ENCODE measurements at regions not wholly inside any gene's neighbourhood (a gene's known extent, or its start where the extent isn't known, plus 50 kb on each side); places are given as distances from the start of the nearest gene placed in this dataset.

GRCh38 chr6:84414531-84414930 lies 187.1 kb upstream of the CEP162 start:
- no peak overlapping the region for H3K4me3 Mint-ChIP-seq (ENCODE audit: unreplicated experiment)
- TF ChIP-seq, protein P1, sequence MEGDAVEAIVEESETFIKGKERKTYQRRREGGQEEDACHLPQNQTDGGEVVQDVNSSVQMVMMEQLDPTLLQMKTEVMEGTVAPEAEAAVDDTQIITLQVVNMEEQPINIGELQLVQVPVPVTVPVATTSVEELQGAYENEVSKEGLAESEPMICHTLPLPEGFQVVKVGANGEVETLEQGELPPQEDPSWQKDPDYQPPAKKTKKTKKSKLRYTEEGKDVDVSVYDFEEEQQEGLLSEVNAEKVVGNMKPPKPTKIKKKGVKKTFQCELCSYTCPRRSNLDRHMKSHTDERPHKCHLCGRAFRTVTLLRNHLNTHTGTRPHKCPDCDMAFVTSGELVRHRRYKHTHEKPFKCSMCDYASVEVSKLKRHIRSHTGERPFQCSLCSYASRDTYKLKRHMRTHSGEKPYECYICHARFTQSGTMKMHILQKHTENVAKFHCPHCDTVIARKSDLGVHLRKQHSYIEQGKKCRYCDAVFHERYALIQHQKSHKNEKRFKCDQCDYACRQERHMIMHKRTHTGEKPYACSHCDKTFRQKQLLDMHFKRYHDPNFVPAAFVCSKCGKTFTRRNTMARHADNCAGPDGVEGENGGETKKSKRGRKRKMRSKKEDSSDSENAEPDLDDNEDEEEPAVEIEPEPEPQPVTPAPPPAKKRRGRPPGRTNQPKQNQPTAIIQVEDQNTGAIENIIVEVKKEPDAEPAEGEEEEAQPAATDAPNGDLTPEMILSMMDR (IDR thresholded peaks at IDR 0.05), result no peak
- H3K36me3 Mint-ChIP-seq (ENCODE audit: unreplicated experiment), result no peaks in the 10 kb centered on the region
- no peaks in the 10 kb centered on the region for H3K4me1 Mint-ChIP-seq (ENCODE audit: unreplicated experiment)
- peaks cover 34% of the 10 kb centered on the region for H3K27me3 Mint-ChIP-seq (ENCODE audit: unreplicated experiment)
- no peak overlapping the region for H3K27ac Mint-ChIP-seq (ENCODE audit: unreplicated experiment)
- no peaks in the 10 kb centered on the region for H3K9me3 Mint-ChIP-seq (ENCODE audit: unreplicated experiment)
- no peak for DNase-seq (ENCODE audit: extremely low spot score, unreplicated experiment)

GRCh38 chr6:84411060-84411629 lies 183.7 kb upstream of the CEP162 start:
- no peak overlapping the region for H3K4me3 Mint-ChIP-seq (ENCODE audit: unreplicated experiment)
- no peaks in the 10 kb centered on the region for H3K36me3 Mint-ChIP-seq (ENCODE audit: unreplicated experiment)
- H3K9me3 Mint-ChIP-seq (ENCODE audit: unreplicated experiment), result no peaks in the 10 kb centered on the region
- H3K27ac Mint-ChIP-seq (ENCODE audit: unreplicated experiment), result no peak overlapping the region
- H3K4me1 Mint-ChIP-seq (ENCODE audit: unreplicated experiment), result no peaks in the 10 kb centered on the region
- TF ChIP-seq, protein P1 (IDR thresholded peaks at IDR 0.05), result no peak
- H3K27me3 Mint-ChIP-seq (ENCODE audit: unreplicated experiment), result peaks cover 39% of the 10 kb centered on the region
- no peak for DNase-seq (ENCODE audit: extremely low spot score, unreplicated experiment)

GRCh38 chr6:84409911-84410310 lies 182.5 kb upstream of the CEP162 start:
- no peaks in the 10 kb centered on the region for H3K36me3 Mint-ChIP-seq (ENCODE audit: unreplicated experiment)
- H3K27me3 Mint-ChIP-seq (ENCODE audit: unreplicated experiment), result peaks cover 37% of the 10 kb centered on the region
- TF ChIP-seq, protein P1 (IDR thresholded peaks at IDR 0.05), result no peak
- no peak overlapping the region for H3K27ac Mint-ChIP-seq (ENCODE audit: unreplicated experiment)
- H3K9me3 Mint-ChIP-seq (ENCODE audit: unreplicated experiment), result no peaks in the 10 kb centered on the region
- no peak for DNase-seq (ENCODE audit: extremely low spot score, unreplicated experiment)
- no peak overlapping the region for H3K4me3 Mint-ChIP-seq (ENCODE audit: unreplicated experiment)
- no peaks in the 10 kb centered on the region for H3K4me1 Mint-ChIP-seq (ENCODE audit: unreplicated experiment)

DNA sequence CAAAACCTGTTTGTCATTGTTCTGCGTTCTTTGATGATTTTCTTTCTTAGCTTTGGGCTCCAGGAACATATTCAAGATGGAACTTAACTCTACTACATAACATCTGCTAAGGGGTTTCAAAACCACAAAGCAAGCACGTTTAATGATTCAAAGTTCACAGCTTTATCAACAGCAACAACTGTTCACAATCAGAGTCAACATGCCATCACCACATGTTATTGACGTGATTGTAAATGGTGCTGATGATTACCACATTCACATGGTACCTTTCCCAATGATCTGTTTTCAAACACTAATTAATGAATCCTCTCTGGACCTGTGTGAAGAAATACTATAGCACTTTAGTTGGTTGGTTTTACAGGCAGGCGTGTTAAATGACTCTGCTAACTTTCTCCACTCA lies 180.6 kb upstream of the CEP162 start:
- H3K27ac Mint-ChIP-seq (ENCODE audit: unreplicated experiment), result no peak overlapping the region
- H3K36me3 Mint-ChIP-seq (ENCODE audit: unreplicated experiment), result no peaks in the 10 kb centered on the region
- TF ChIP-seq, protein P1 (IDR thresholded peaks at IDR 0.05), result no peak

DNA sequence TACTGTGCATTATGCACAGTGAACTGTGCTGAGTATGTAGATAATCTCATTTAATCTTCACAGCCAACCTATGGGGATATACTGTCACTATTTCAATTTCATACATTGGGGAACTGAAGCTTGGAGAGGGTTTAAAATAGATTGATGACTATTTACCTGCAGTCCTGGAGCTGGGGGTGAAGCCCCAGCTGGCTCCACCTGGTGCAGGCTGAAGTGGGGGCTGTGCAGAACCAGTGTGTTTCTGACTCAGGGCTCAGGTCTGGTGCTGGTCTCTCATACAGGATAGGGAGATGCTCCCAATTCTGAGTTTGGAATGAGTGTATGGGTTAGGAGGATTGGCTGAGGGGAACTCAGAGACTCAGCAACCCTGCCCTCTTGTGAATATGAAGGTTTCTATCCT lies 176.1 kb upstream of the CEP162 start:
- no peaks in the 10 kb centered on the region for H3K36me3 Mint-ChIP-seq (ENCODE audit: unreplicated experiment)
- TF ChIP-seq, protein P1 (IDR thresholded peaks at IDR 0.05), result no peak
- H3K27me3 Mint-ChIP-seq (ENCODE audit: unreplicated experiment), result peaks cover 36% of the 10 kb centered on the region
- H3K4me3 Mint-ChIP-seq (ENCODE audit: unreplicated experiment), result no peak overlapping the region
- DNase-seq (ENCODE audit: extremely low spot score, unreplicated experiment), result no peak
- no peaks in the 10 kb centered on the region for H3K4me1 Mint-ChIP-seq (ENCODE audit: unreplicated experiment)
- no peaks in the 10 kb centered on the region for H3K9me3 Mint-ChIP-seq (ENCODE audit: unreplicated experiment)
- H3K27ac Mint-ChIP-seq (ENCODE audit: unreplicated experiment), result no peak overlapping the region

More for the DNA sequence above, 180.6 kb upstream of the CEP162 start:
- no peaks in the 10 kb centered on the region for H3K4me1 Mint-ChIP-seq (ENCODE audit: unreplicated experiment)
- DNase-seq (ENCODE audit: extremely low spot score, unreplicated experiment), result no peak
- no peak overlapping the region for H3K4me3 Mint-ChIP-seq (ENCODE audit: unreplicated experiment)
- peaks cover 28% of the 10 kb centered on the region for H3K27me3 Mint-ChIP-seq (ENCODE audit: unreplicated experiment)
- no peaks in the 10 kb centered on the region for H3K9me3 Mint-ChIP-seq (ENCODE audit: unreplicated experiment)

Data from osteocyte (in vitro differentiated cells).